GM18502 (cell line): ENCODE measurements at regions not wholly inside any gene's neighbourhood (a gene's known extent, or its start where the extent isn't known, plus 50 kb on each side); places are given as distances from the start of the nearest gene placed in this dataset.

Source experiments
- ATAC-seq: cut with Tn5 transposase; IDR thresholded peaks from one replicate; pipeline ENCODE4 v1.9.1; 2021; ENCODE audit warnings: mild to moderate bottlenecking; ENCODE audit not compliant: unreplicated experiment, poor library complexity

- ATAC-seq, result no peak
Observed at GRCh38 chr11:25928076-25928475, 403.9 kb upstream of the ANO3 start.

GRCh38 chr11:25938952-25939351 lies 393.0 kb upstream of the ANO3 start:
- no peak for ATAC-seq

- ATAC-seq, result no peak
Observed at GRCh38 chr11:25939691-25940090, 392.2 kb upstream of the ANO3 start.

- ATAC-seq, result no peak
Observed at GRCh38 chr11:25941353-25941752, 390.6 kb upstream of the ANO3 start.

GRCh38 chr11:25943031-25943430 lies 388.9 kb upstream of the ANO3 start:
- ATAC-seq, result no peak

- ATAC-seq, result no peak
Observed at GRCh38 chr11:25943777-25944661, 387.9 kb upstream of the ANO3 start.

- peak; percentile 43 for ATAC-seq
Observed at GRCh38 chr11:25949918-25950317, 382.0 kb upstream of the ANO3 start.

- no peak for ATAC-seq
Observed at GRCh38 chr11:25953006-25953405, 378.9 kb upstream of the ANO3 start.

- no peak for ATAC-seq
Observed at GRCh38 chr11:25958045-25958444, 373.9 kb upstream of the ANO3 start.

GRCh38 chr11:25961539-25961938 lies 370.4 kb upstream of the ANO3 start:
- ATAC-seq, result no peak

GRCh38 chr11:25970726-25971508 lies 361.0 kb upstream of the ANO3 start:
- peak; percentile 66 for ATAC-seq

GRCh38 chr11:25980091-25980490 lies 351.8 kb upstream of the ANO3 start:
- no peak for ATAC-seq

GRCh38 chr11:25981998-25982397 lies 349.9 kb upstream of the ANO3 start:
- peak; percentile 98 for ATAC-seq

- ATAC-seq, result no peak
Observed at GRCh38 chr11:25983280-25983679, 348.6 kb upstream of the ANO3 start.

GRCh38 chr11:25988178-25988577 lies 343.8 kb upstream of the ANO3 start:
- ATAC-seq, result no peak

GRCh38 chr11:25990406-25990805 lies 341.5 kb upstream of the ANO3 start:
- no peak for ATAC-seq

- ATAC-seq, result no peak
Observed at GRCh38 chr11:25991476-25991875, 340.5 kb upstream of the ANO3 start.

- no peak for ATAC-seq
Observed at GRCh38 chr11:25992294-25992693, 339.6 kb upstream of the ANO3 start.

GRCh38 chr11:25993016-25993415 lies 338.9 kb upstream of the ANO3 start:
- ATAC-seq, result no peak

- no peak for ATAC-seq
Observed at GRCh38 chr11:26011474-26011873, 320.5 kb upstream of the ANO3 start.

- ATAC-seq, result no peak
Observed at GRCh38 chr11:26014456-26015115, 317.3 kb upstream of the ANO3 start.
